Right renal pelvis (tissue), 4 donors: ENCODE measurements at regions not wholly inside any gene's neighbourhood (a gene's known extent, or its start where the extent isn't known, plus 50 kb on each side); places are given as distances from the start of the nearest gene placed in this dataset.
"Not testable (repeated sequence)": the region's sequence is repeated elsewhere in the genome, so short reads cannot be mapped to it uniquely, and the experiment has no call there.

ENCODE experiments used
- DNase-seq, 4 donors: peaks; one replicate each; pipeline ENCODE4 v3.0.0-alpha.2; 2013; ENCODE audit warnings: low read depth in 4 of 4, low spot score in 3 of 4, missing footprints in 1 of 4

GRCh38 chr2:37802211-37802752, 122.8 kb upstream of the RMDN2 start:
- no peak for DNase-seq

- no peak for DNase-seq
Measured at GRCh38 chr2:37802899-37803379, 122.1 kb upstream of the RMDN2 start.

GRCh38 chr2:37806004-37806403, 119.1 kb upstream of the RMDN2 start:
- not testable (repeated sequence) for DNase-seq

- no peak for DNase-seq
Measured at GRCh38 chr2:37809525-37809924, 115.6 kb upstream of the RMDN2 start.

- DNase-seq: no peak
Measured at GRCh38 chr2:37809931-37810570, 115.0 kb upstream of the RMDN2 start.

- no peak for DNase-seq
Measured at GRCh38 chr2:37812414-37812813, 112.7 kb upstream of the RMDN2 start.

- DNase-seq: no peak
Measured at GRCh38 chr2:37812941-37813730, 112.0 kb upstream of the RMDN2 start.

GRCh38 chr2:37816036-37816435, 109.1 kb upstream of the RMDN2 start:
- DNase-seq: no peak

- DNase-seq: no peak
Measured at GRCh38 chr2:37816686-37817085, 108.4 kb upstream of the RMDN2 start.

- DNase-seq: no peak
Measured at GRCh38 chr2:37819186-37819585, 105.9 kb upstream of the RMDN2 start.

- DNase-seq: no peak
Measured at GRCh38 chr2:37820471-37820986, 104.6 kb upstream of the RMDN2 start.

- DNase-seq: no peak
Measured at GRCh38 chr2:37825586-37825985, 99.5 kb upstream of the RMDN2 start.

- DNase-seq: no peak
Measured at GRCh38 chr2:37826611-37827010, 98.5 kb upstream of the RMDN2 start.

GRCh38 chr2:37827455-37827854, 97.6 kb upstream of the RMDN2 start:
- no peak for DNase-seq

- DNase-seq: no peak
Measured at GRCh38 chr2:37827911-37828511, 97.1 kb upstream of the RMDN2 start.

GRCh38 chr2:37829202-37829601, 95.9 kb upstream of the RMDN2 start:
- no peak for DNase-seq

GRCh38 chr2:37829616-37830395, 95.3 kb upstream of the RMDN2 start:
- DNase-seq: no peak

GRCh38 chr2:37830636-37831035, 94.5 kb upstream of the RMDN2 start:
- no peak for DNase-seq

- no peak for DNase-seq
Measured at GRCh38 chr2:37831081-37831780, 93.9 kb upstream of the RMDN2 start.
